ENCODE measurements at regions not wholly inside any gene's neighbourhood (a gene's known extent, or its start where the extent isn't known, plus 50 kb on each side); places are given as distances from the start of the nearest gene placed in this dataset.
"Not testable (repeated sequence)": the region's sequence is repeated elsewhere in the genome, so short reads cannot be mapped to it uniquely, and the experiment has no call there.

- H3K9me3 Mint-ChIP-seq (ENCODE audit: low read depth, unreplicated experiment), result peaks cover 12% of the 10 kb centered on the region
- no peak for TF ChIP-seq CTCF (IDR thresholded peaks at IDR 0.05; ENCODE audit: unreplicated experiment)
- no peak for DNase-seq
- H3K27me3 Mint-ChIP-seq (ENCODE audit: unreplicated experiment), result no peaks in the 10 kb centered on the region
- H3K4me1 Mint-ChIP-seq (ENCODE audit: low read depth, unreplicated experiment), result no peaks in the 10 kb centered on the region
- intact Hi-C loops (cut with micrococcal nuclease; ENCODE audit: unreplicated experiment), result no loop called here
- no peak overlapping the region for H3K4me3 Mint-ChIP-seq (ENCODE audit: low read depth, unreplicated experiment)
- peaks cover 17% of the 10 kb centered on the region for H3K36me3 Mint-ChIP-seq (ENCODE audit: insufficient read depth, unreplicated experiment)
- H3K27ac Mint-ChIP-seq (ENCODE audit: unreplicated experiment), result no peak overlapping the region
- no TSS peak for BruUV-seq (replicated peaks)
- CTCF ChIA-PET, result no interaction called here
These were observed 76.1 kb upstream of the PPP2R3B start for GRCh38 chrX:462853-463252.

GRCh38 chrX:465418-466215 is 78.9 kb upstream of the PPP2R3B start:
- no peak overlapping the region for H3K27ac Mint-ChIP-seq (ENCODE audit: unreplicated experiment)
- DNase-seq, result no peak
- H3K4me1 Mint-ChIP-seq (ENCODE audit: low read depth, unreplicated experiment), result no peaks in the 10 kb centered on the region
- H3K9me3 Mint-ChIP-seq (ENCODE audit: low read depth, unreplicated experiment), result peaks cover 12% of the 10 kb centered on the region
- no peak overlapping the region for H3K4me3 Mint-ChIP-seq (ENCODE audit: low read depth, unreplicated experiment)
- TF ChIP-seq CTCF (IDR thresholded peaks at IDR 0.05; ENCODE audit: unreplicated experiment), result no peak
- H3K27me3 Mint-ChIP-seq (ENCODE audit: unreplicated experiment), result no peaks in the 10 kb centered on the region
- CTCF ChIA-PET, result no interaction called here
- intact Hi-C loops (cut with micrococcal nuclease; ENCODE audit: unreplicated experiment), result no loop called here
- no TSS peak for BruUV-seq (replicated peaks)
- peaks cover 17% of the 10 kb centered on the region for H3K36me3 Mint-ChIP-seq (ENCODE audit: insufficient read depth, unreplicated experiment)

- H3K27ac Mint-ChIP-seq (ENCODE audit: unreplicated experiment); H3K4me3 Mint-ChIP-seq (ENCODE audit: low read depth, unreplicated experiment); H3K36me3 Mint-ChIP-seq (ENCODE audit: insufficient read depth, unreplicated experiment); H3K9me3 Mint-ChIP-seq (ENCODE audit: low read depth, unreplicated experiment); DNase-seq; H3K27me3 Mint-ChIP-seq (ENCODE audit: unreplicated experiment); CTCF ChIA-PET; H3K4me1 Mint-ChIP-seq (ENCODE audit: low read depth, unreplicated experiment); BruUV-seq (replicated peaks); intact Hi-C loops (cut with micrococcal nuclease; ENCODE audit: unreplicated experiment): not testable (repeated sequence)
These were observed 80.1 kb upstream of the PPP2R3B start for GRCh38 chrX:466836-467235.

- H3K27ac Mint-ChIP-seq (ENCODE audit: unreplicated experiment); BruUV-seq (replicated peaks); CTCF ChIA-PET; intact Hi-C loops (cut with micrococcal nuclease; ENCODE audit: unreplicated experiment); H3K27me3 Mint-ChIP-seq (ENCODE audit: unreplicated experiment); H3K9me3 Mint-ChIP-seq (ENCODE audit: low read depth, unreplicated experiment); H3K4me3 Mint-ChIP-seq (ENCODE audit: low read depth, unreplicated experiment); DNase-seq; H3K4me1 Mint-ChIP-seq (ENCODE audit: low read depth, unreplicated experiment); H3K36me3 Mint-ChIP-seq (ENCODE audit: insufficient read depth, unreplicated experiment): not testable (repeated sequence)
These were observed 81.0 kb upstream of the PPP2R3B start for GRCh38 chrX:467686-468085.

GRCh38 chrX:468979-469378 is 82.3 kb upstream of the PPP2R3B start:
- no peaks in the 10 kb centered on the region for H3K27me3 Mint-ChIP-seq (ENCODE audit: unreplicated experiment)
- no peaks in the 10 kb centered on the region for H3K4me1 Mint-ChIP-seq (ENCODE audit: low read depth, unreplicated experiment)
- CTCF ChIA-PET, result no interaction called here
- H3K36me3 Mint-ChIP-seq (ENCODE audit: insufficient read depth, unreplicated experiment), result peaks cover 4% of the 10 kb centered on the region
- BruUV-seq (replicated peaks), result no TSS peak
- intact Hi-C loops (cut with micrococcal nuclease; ENCODE audit: unreplicated experiment), result no loop called here
- no peaks in the 10 kb centered on the region for H3K9me3 Mint-ChIP-seq (ENCODE audit: low read depth, unreplicated experiment)
- no peak for DNase-seq
- no peak for TF ChIP-seq CTCF (IDR thresholded peaks at IDR 0.05; ENCODE audit: unreplicated experiment)
- no peak overlapping the region for H3K27ac Mint-ChIP-seq (ENCODE audit: unreplicated experiment)
- H3K4me3 Mint-ChIP-seq (ENCODE audit: low read depth, unreplicated experiment), result no peak overlapping the region
